ENCODE measurements at regions not wholly inside any gene's neighbourhood (a gene's known extent, or its start where the extent isn't known, plus 50 kb on each side); places are given as distances from the start of the nearest gene placed in this dataset.

DNA sequence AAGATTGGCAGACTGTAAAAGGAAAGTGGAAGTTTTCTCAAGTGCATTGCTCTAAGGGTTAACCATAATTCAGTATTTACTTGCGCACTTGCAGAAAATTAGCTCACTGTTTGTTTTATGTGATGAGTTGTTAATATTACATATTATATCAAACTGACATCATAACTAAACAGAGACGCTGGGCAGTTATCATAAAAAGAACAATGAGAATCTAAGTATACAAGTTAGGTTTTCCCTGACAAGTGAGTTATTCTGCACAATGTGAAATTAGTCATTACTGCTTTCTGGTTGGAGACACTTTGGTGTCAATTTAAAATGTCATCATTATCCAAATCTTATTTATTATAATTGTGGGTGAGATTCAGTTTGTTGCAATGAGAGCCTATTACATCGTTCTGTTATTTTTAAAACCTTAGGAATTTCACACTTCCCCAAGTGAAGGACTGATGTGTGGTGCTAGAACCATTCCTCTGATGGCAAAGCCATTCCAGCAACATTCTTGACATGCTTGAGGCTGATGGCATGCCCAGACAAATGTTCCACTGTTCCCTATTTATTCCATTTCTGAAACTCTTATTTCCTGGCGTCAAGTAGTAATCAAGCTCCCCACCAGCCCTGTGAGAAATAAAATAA is 90.1 kb upstream of the FLRT2 start:
- no peak for DNase-seq

DNA sequence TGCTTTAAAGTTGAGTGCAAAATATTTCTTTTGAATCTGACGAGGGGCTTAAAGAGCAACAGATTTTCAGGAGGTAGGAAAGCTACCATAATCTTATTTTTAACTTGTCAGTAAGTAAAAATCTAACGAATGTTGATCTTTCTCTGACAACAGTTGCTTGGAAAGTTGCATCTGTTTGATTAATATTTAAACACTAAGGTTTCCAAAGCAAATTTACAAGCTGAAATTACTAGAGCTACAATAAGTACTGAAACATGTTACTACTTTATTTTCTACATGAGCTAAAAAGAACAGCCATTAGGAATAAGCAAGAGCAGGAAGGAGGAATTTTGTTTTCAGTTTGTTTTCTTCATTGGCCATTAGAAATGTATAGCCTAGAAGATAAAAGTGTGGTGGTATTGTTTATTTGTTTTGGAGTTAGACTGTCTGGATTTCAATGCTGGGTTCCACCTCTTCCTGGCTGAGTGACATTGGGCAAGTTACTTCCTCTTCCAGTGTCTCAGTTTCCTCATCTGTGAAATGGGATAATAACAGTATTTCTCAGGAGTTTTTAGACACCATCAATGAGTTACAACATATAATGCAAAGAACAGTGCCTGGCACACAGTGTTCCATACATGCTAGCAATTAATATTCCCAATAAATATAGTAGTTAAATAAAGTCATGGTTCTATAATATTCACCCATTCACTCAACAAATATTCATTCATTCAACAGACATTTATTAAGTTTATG is 87.9 kb upstream of the FLRT2 start:
- no peak for DNase-seq

DNA sequence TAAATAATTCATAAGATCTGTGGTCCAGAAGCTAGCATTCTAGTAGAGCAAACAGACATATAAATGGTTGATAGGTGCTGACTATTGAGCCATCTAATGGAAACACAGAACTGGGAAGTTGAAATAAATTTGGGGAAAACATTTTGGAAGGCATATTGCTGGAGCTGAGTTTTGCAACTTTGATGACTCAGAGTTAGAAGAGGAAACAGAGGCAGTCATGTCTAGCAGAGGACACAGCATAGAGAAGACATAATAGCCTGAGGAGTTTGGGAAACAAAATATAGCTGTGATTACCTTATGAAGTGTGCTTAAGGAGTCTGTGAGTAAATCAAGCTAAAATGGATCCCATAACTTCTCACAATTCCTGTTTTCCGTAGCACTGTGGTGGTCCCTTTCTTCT is 86.9 kb upstream of the FLRT2 start:
- DNase-seq: no peak

DNA sequence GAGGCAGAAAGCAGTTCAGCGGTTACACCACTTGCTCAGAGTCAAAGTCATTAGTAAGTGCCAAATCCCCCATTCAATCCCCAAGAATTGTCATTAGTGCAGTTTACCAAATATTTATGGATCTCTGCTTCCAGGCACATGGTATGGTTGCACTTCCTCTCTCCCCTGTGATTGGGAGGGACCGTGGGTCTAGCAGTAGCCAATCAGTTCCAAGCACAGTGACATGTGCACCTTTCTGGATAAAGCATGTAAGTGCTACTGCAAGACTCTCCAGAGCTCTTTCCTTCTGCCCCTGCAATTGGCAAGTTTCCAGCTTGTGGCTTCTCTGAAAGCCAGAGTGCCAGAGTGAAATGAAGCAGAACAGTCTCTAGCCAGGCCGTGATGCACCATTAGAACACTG is 85.3 kb upstream of the FLRT2 start:
- no peak for DNase-seq

DNA sequence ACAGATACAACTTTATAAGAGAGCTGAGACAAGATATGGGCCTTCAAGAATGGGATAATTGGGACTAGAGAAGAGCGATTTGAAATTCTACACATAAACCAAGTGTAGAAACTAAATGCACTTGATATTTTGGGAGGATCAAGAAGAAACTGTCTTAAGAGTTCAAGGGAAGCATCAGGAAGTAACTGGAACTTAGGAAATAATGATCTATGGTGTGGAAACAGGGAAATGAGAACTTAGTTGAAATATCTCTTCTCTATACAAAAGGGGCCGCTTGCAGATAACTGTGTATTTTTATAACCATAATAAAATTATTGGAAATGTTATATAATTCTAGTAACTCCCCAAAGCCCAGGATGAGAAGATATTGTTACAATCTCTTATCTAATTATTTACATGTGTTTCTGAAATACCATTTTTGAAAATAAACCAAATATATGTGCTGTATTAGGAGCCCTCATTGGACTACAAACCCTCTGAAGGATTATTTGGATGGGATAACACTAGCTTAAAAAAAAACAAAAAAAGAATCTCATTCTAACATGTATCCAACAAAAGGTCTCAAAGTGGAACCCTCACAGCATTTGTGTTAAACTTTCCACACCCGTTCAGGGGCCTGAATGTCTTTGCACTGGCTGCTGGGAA is 84.7 kb upstream of the FLRT2 start:
- no peak for DNase-seq

DNA sequence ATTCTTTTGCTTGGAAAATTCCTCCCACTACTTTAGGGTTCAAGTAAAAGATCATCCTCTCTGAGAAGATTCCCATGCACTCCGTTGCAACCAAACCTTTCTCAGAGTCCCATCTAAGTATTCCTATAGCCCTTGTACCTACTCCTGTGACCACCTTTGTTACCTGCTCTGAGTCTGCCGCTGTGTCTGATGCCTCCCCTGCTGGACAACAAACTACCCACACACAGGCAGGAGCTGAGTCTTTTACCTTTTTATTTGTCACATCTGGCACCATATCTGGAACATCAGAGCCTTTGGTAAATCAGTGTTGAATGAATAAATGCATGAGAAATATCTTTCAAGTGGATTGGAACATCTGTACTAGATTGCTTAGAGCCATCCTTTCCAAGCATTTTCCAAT is 82.1 kb upstream of the FLRT2 start:
- DNase-seq: no peak

DNA sequence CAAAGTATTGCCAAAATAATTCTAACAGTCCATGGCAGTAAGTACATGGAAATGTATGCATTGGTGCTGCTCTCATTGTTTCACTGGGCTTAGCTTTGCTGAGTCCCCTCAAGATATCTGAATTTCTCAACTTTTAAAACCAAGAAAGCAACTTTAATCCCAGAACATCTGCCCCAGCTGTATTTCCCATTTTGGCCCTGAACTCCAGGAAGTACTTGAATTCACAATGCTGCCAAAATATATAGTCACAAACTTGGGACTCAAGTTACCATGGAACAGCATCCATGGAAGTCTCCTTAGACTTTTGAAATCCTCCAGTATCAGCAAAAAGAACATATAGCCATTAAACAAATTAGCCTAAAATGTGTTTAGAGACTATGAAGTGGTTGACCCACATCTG is 78.5 kb upstream of the FLRT2 start:
- DNase-seq: no peak

DNA sequence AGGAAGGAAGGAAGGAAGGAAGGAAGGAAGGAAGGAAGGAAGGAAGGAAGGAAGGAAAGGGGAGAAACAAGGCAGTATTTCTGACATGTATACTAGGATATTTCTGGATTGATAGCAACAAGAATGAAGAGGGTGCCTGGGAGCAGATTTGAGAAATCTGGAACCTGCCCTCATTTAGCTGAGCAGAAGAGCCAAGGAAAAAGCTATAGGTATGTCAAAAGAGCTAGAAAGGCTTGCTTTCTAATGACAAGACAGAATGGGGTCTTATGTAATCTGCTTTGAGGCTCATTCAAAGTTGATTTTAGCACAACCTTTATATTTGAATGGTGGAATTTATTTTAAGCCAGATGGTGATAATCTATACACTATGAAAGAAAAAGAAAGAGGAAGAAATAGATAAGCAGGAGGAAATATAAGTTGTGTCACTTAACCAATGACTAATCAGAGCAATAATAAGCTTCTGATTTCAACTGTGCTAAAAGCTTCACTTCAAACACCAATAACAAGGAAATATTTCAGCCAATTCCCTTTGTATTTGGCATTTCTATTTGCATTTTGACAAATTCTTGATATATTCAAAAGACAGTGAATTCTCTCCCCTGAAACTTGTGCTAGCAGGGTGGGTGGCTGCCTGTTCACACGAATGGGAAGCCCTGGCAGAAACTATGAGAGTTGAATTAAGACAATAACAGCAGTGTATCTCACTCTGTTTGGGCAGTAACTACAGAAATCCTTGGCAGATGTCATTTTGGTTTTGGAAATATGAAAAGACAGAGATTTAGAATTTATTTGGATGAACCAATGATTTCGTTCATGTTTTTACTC is 76.3 kb upstream of the FLRT2 start:
- no peak for DNase-seq

DNA sequence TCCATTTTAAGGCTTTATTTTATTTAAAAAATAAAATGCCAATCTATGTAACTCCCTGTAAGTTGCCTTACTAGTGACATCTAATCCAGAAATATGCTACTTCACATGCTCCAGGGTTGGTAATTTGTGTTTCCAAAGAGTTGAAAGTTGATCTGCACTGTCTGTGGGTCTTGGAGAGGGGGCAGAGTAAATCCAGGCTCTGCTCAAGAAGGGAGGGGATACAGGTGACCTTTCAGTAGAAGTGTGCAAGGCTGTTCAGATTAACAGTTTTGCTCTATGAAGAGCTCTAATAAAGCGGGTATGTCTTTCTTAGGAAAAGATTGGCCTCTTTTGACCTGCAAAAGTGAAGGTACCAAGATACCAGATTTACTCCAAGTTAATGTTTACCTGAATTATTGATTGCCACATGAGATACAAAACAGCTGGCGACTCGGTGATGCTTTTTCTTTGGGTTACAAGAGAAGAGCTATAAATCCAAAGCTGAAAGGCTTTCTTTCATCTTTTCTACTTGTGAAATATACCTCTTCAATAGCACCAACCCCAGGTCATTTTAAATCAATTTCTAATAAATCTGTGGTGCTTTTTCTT is 75.6 kb upstream of the FLRT2 start:
- no peak for DNase-seq

DNA sequence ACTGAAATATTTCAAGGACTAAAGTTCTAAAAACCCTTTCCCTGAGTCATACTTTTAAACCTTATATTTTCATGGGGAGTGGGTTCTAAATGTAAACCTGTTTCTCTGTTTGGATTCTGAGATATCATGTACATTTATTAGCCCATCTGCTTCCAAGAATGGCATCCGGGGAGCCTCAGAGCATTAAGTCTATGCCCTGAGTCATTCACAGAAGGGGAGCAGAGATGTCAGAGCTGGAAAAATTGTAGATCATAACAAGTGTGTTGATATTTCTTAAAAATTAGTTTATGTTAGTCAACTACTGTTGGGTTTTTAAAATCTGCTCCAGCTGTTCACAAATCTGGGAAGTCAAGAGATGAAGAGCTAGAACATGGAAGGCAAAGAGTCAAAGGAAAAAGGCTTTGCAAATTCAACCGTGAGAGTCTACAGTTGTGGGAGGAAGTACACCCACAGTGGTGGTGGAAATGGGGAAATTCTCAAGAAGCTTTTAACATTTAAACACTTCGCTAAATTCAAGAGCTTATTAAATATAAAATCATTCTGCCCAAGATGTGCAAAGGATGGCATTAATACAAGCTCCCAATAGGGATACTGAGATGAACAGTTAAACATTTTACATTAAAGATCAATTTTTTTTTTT is 70.5 kb upstream of the FLRT2 start:
- DNase-seq: no peak

DNA sequence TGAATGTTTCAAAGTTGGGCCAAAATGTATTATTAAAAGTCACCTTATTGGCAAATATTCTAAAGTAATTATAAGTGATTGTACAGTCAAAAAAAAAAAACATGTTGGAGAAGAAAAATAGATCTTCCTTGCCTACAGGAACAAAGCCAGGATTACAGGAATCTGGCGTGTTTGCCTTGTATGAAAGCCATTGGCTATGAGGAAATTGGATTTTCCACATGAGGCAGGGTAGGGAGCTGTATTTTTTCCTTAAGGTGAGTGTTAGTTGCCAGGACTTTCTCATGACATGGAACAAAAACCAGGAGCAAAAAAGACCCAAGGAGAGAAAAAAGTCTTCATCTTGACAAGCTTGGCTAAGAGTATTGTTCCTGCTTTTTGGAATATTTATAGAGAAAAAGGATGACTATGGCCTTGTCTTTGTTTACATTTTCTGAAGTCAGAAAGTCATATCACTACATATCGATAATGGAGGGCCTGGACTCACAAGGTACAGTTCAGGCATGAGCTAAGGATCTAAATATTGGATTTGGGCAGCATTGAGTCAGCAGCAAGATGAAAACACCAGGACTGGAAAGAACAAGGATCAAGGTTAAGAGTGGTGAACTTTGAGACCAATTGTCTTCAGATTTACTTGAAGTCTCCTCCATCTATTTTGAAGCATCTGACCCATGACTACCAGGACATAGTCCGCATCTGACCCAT is 68.4 kb upstream of the FLRT2 start:
- DNase-seq: no peak

DNA sequence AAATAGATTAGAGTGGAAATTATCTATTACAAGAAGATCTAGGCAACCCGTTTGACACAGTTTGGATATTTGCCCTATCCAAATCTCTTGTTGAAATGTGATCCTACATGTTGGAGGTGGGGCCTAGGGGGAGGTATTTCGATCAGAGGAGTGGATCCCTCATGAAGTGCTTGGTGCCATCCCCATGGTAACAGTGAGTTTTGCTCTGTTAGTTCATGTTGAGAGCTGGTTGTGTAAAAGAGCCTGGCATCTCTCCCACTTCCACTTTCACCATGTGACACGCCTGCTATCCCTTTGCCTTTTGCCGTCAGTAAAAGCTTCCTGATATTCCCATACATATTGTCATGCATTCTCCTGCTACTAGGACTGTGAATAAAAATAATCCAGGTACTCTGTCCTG is 66.4 kb upstream of the FLRT2 start:
- DNase-seq: no peak

DNA sequence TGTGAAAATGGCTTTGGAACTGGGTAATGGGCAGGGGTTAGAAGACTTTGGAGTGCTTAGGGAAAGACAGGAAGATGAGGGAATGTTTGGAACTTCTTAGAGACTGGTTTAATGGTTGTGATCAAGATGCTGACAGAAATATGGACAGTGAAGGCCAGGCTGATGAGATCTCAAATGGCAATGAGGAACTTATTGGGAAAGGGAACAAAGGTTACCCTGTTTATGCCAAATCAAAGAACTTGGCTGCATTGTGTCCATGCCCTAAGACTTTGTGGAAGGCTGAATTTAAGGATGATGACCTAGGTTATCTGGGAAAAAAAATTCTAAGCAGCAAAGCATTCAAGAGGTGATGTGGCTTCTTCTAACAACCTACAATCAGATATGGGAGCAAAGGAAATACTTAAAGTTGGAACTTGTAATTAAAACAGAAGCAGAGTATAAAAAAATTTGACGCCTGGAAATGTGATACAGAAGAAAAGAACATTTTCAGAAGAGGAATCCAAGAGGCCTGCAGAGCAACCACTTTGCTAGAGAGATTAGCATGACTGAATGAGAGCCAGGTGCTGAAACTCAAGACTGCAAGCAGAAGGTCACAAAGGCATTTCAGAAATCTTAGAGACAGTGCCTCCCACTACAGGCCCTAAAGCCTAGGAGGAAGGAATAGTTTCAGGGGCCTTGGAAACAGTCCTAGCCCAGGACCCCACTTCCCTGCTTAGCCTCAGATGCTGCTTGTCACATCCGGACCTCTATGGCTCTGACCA is 65.6 kb upstream of the FLRT2 start:
- no peak for DNase-seq

DNA sequence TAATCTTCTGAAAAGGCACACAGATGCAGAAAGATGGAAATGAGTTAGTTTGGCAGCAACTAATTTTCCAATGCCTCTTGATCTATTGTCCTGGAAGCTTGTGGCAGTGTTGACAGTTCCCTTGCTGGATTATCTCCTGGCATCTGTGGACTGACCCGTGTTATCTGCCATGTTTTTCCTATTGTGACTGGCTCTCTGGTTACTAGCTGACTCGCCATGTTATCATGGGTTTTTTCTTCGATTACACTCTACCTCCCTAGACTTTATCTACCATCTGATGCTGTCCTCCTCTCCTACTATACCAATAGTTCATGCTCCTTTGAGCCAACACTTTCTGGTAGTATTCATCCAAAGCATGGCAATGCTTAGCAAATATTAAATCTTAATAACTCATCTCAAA is 63.3 kb upstream of the FLRT2 start:
- DNase-seq: no peak

DNA sequence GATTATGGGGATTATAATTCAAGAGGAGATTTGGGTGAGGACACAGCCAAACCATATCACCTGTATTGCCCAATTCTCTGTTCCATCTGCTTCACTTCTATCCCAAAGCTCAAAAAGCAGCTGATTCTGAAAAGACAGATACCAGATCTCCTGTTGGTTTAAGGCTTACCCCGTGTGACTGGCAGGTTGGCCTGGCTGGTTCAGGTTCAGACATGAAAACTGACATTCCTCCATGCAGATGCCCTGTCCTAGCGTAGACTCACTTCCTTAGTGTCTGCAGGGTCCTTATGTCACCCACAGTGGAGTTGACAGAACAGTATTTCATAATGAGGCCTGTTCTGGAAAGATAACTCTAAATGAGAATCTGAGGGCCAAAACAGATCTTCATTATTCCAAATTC is 61.1 kb upstream of the FLRT2 start:
- DNase-seq: no peak

DNA sequence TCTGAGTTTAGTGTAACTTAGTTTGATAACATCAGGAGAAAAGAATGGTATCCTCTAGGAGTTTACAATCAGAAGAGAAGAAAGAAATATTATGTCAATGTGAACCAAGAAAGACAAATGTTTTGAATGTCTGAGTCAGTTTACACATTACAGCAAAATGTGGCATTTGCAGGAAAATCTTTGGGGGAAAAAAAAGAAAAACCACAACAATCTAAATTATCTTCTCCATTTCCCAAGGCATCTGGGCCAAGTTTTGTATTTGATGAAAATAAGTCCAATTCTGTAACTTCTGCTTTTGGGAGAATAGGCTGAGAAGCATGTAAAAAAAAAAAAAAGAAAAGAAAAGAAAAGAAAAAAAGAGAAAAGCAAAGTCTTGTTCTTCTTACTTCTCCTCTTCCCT is 58.8 kb upstream of the FLRT2 start:
- DNase-seq: no peak

DNA sequence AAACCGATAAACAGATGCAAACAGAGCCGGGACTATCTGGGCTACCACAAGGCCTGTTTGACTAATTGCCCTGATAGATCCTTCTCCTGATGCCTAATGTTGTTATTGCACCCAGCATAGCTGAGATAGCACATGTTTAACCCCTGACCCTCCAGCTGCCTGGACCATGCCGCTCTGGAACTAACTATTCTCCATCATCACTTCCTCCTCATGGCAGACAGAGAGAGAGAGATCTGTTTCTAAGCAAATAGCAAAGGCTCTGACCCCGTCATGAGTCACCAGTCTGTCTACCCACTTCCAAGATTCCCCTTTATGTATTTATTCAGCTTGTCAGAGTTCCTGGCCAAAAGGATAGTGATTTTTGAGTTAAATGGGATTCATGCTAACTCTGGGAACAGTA is 58.2 kb upstream of the FLRT2 start:
- no peak for DNase-seq

DNA sequence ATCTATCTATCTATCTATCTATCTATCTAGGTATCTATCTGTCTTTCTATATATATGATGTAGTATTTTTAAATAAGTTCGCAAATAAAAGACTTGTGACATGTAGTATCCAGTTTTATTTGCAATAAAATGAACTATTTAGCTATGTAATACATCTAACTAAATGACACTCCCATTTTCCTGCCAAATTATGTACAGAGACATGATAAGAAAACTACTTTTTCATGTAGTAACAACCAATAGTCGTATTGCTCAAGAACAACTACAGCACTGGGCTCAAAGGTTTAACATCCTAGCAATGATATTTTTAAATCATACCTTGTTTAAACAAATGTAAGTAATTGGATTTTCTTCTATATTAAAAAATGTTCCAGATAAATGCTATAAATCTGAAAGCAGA is 55.5 kb upstream of the FLRT2 start:
- DNase-seq: no peak

DNA sequence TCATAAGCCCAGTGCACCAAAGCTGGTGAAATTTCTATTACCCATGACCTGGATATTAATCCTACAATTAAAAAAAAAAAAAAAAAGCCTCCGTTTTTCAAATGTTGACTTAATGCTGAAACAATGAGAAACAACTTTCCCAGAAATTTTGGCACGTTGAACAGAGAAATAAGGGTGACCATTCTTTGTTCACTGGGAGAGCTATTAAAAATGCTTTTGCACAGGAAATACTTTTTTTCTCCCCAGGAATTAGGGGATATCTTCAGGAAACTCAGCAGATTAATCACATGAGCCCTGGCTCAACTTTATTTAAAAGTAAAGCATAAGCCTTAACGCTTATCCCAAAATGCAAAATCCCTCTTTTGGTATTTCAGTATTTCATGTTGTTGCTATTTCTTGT is 54.8 kb upstream of the FLRT2 start:
- no peak for DNase-seq

DNA sequence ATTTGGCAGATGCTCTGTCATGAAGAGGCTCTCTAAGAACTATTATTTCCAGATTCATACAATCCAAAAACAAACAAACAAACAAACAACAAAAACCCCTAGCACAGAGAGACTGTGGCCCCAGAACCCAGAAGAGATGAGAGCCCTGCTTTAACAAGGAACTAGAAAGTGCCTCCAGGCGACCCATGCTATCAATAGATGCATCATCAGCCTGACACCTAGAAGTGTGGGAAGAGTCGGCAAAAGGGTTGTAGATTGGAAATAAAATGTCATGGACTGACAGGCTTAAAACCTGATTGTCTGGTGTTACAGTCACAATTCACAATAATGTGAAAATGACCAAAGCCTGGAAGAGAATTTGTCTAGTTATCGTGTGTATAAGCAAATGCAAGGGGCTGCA is 50.6 kb upstream of the FLRT2 start:
- no peak for DNase-seq

DNA sequence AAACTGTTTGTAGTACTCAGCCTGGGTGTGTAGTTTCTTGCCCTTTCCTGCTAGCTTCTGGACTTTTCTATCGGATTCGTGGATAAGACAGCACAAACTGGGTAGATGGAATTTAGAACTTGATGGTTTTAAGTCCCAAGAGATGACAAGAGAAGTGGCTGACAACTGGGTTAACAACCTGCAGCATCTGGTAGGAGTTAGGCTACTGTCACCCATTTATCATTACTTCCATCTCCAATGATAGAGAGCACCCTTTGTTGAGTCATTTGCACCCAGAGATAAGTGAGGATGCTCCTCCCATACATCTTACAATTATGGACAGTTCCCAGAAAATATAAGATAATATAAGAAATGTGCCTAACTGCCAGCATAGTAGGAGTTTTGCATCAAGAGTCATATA is 50.2 kb upstream of the FLRT2 start:
- DNase-seq: no peak
